OCI-M1 (cell line): ENCODE measurements at regions not wholly inside any gene's neighbourhood (a gene's known extent, or its start where the extent isn't known, plus 50 kb on each side); places are given as distances from the start of the nearest gene placed in this dataset.
"Not testable (repeated sequence)": the region's sequence is repeated elsewhere in the genome, so short reads cannot be mapped to it uniquely, and the experiment has no call there.

ENCODE experiments used
- DNase-seq: peaks from one replicate; lab custom pipeline; 2025; lab: John Stamatoyannopoulos, UW

DNA sequence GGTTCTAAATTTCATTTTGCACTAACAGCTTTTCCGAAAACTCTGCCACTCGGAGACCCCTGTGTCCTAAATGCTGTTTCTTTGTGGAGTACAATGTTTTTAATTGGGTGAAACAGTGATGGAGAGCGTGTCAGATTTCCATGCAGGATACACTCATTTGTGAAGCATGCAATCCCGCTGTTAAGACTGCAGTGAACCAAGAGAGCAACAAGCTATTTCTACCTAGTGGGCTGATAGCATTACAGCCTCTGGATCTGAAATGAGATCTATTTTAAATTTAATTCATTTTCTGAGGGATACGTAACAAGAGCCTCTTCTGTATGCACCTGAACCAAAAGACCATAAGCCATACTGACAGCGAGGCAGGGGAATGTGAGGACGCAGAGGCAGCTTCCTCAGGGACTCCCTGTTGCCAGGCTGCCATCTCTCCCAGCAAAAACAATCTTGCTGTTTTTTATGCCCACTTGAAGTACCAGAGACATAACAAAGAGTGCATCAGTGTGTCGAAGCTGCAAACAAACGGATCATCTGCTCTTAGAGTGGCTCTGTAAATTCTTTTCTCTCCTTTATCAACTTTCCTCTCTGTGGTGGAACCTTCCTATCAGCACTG is 199.9 kb upstream of the COX10 start:
- no peak for DNase-seq

- no peak for DNase-seq
Measured at GRCh38 chr17:13871261-13871660, 198.0 kb upstream of the COX10 start.

DNA sequence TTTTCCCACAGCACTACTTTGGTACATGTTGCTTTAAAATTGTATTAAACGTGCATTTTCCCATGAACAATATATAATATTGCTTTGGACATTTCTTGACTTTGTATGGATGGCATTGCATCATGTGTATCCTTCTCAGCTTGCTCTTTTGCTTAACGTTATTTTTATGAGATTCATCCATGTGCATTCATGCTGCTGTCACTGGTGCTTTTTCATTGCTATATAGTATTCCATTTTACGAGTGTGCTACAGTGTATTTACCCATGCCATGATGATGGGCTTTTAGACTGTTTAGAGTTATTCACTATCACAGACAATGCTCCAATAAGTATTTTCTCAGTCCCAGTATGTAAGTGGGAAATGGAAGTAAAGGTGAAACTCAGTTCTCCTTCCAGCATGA is 195.2 kb upstream of the COX10 start:
- no peak for DNase-seq

- peak; percentile 83 for DNase-seq
Measured at GRCh38 chr17:13874817-13875216, 194.5 kb upstream of the COX10 start.

DNA sequence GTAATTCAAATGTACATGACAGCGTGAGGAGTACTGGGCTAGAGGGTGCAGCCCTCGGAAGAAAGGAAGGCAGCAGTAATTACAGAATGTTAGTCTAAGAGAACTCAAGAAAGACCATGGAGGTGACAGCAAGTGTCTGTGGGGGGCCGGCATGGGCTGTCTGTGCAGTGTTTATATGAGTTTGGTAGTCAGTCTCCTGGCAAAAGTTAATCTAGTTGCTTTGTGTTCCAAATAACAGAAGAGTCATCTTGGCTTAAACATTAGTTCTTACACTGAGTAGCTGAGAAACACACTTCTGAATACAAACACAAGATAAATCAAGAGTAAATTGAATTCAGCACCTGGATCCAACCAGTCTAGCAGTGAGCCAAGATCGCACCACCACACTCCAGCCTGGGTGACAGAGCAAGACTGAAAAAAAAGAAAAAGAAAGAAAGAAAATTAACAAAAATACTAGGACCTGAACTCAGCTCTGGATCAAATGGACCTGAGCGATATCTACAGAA is 189.3 kb upstream of the COX10 start:
- no peak for DNase-seq

- no peak for DNase-seq
Measured at GRCh38 chr17:13883659-13884058, 185.6 kb upstream of the COX10 start.

DNA sequence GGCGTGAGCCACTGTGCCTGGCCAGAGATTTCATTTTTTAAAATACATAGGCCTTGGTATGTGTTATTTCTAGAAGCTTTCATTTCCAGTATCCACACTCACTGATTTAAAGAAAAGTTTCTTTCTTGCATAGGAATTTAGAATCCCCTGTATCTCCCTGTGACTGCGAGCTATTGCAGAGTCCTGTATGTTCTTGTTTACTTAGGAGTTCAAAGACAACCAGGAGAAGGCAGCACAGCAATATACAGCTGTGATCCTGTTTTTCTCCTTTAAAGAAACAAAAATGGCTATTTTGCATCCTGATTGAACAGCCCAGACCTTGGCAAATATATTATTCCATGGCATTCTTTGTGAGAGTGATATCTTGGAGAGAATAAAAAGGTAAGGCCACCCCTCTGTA is 185.0 kb upstream of the COX10 start:
- DNase-seq: no peak

DNA sequence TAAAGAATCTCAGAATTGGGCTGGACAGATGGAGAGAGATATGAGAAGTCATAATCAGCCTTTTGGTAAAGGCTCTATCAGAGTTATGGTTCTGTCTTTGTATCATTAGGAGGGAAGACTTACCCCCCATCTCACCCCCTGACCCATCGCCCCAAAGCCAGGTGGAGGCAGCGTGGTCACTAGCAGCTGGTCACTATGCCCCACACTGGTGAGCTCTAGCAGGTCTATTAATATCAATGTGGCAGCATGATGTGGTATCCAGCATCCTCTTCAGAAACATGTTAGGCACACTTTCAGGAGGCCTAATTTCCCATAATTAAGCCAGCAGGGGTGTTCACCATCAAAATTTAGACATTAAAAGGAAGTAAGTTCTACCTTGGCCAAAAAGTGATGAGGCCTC is 183.8 kb upstream of the COX10 start:
- no peak for DNase-seq

DNA sequence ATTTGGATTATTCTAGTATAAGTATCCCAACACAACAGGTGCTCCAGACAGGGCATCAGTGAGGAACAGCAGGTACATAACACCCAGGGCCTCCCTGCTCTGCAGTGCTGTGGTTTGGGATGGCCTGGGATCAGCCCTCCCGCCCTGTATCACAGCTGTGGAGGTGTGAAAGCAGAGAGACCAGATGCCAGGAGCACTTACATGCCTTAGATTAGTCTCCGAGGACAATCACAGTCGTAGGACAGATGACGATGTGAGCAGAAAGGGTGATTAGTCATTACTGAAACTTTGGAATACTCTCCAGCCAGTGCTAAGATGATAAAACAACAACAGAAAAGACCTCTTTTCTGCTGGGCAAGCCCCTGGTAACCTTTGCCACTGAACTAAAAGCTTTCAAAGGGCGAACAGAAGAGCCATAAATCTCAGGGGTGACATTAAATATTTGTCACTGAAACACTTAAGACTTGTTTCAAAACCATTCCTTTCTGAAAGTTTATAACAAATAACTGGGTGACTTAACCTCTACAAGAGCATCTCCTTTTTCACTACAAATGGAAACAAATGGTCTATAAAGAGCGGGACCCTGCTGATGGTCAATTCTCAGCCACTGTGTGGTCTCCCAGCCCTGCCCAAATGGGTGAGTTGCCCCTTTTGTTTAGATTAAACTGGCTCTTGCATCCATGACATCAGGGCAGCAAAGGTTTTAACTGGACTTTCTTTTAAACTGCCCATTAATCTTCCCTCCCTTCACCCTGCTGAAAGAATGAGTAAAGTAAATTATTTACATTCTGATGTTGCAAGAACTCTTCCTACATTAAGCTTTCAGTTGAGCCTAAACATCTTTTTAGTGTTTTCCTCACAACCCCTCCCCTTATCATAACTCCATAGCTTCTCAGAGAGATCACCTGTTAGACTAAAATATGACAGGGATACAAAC is 183.1 kb upstream of the COX10 start:
- no peak for DNase-seq

DNA sequence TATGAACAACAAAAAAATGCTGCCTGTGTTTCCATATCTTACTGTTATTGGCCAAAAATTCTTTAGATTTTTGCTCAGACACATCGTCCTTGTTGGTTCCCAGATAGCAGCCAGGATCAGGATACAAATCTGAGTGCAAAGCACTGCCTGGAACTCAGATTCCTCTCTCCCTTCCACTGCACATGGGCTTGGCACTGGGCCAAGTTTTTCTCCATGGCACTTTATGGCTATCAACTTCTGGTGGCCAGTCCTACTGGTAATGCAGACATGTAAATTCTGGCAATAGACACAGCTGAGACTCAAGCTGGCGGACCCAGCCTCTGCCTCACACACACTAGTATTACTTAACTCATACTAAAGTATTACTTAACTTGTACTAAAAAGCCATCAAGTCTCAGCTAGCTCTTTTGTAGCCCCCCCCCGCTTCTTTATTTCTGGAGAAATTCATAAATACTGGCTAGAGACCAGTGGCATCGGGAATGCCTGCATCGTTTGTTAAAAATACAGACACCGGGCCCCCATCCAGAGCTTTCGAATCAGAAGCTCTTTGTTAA is 181.2 kb upstream of the COX10 start:
- DNase-seq: peak; percentile 28

DNA sequence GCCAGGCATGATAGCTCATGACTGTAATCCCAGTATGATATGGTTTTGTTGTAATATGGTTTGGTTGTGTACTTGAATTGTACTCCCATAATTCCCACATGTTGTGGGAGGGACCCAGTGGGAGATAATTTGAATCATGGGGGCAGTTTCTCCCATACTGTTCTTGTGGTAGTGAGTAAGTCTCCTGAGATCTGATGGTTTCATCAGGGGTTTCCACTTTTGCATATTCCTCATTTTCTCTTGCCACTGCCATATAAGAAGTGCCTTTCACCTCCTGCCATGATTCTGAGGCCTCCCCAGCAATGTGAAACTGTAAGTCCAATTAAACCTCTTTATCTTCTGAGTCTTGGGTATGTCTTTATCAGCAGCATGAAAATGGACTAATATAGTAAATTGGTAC is 160.3 kb upstream of the COX10 start:
- not testable (repeated sequence) for DNase-seq

- no peak for DNase-seq
Measured at GRCh38 chr17:13909901-13910519, 159.3 kb upstream of the COX10 start.

DNA sequence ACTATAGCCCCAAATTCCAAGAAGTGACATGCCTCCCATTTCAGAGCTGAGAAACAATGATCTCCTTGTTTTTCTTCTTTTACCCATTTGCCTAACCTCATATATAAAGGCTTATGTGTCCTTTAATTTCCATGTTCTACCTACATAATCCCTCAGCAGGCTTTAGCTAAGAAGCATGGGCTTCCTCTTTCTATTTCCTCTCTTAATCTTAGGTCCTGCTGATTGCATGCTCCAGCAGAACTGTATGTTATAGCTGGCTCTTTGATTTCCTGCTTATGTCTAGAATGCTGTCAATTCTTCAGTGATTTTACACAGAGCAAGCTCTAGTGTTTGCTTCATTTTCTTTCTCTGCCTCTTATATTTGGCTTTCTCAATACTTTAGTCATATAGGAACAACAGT is 151.7 kb upstream of the COX10 start:
- peak; percentile 63 for DNase-seq

GRCh38 chr17:13918247-13918646 is 151.1 kb upstream of the COX10 start:
- no peak for DNase-seq

- DNase-seq: peak; percentile 39
Measured at GRCh38 chr17:13919818-13920217, 149.5 kb upstream of the COX10 start.

- peak; percentile 62 for DNase-seq
Measured at GRCh38 chr17:13920413-13920812, 148.9 kb upstream of the COX10 start.

DNA sequence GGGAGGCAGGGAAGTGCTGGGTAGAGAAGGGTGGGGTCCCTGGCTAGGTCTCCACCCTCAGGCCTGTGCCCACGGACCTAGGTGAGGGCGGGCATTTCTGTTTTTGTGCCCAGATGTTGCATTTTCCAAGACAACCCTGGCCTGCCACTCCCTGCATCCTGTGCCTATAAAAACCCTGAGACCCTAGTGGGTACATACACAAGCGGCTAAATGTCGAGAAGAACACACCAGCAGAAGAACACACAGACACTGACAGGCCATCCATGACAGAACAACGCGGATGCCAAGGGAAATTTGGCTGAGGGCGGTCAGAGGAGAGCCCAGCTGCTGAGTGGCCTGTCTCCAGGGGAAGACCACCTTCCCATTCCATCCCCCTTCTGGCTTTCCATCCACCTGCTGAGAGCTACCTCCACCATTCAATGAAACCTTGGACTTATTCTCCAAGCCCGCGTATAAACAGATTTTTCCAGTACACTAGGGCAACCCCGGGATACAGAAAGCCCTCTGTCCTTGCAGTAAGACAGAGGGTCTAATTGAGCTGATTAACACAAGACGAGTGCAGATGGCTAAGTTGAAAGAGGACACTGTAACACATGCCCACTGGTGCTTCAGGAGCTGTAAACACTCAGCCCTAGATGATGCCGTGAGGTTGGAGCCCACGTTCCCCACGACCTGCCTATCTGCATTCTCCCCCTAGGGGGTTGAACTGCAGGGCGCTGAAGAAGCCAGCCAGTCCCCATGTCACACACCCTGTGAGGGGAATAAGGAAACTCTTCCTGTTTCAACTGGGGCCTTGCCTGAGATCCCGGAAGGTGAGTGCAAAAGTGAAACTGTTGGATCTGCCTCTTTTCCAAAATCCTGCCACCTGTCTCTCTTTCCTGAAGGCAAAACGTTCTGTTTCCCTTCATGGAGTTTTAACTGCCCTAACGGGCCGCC is 147.2 kb upstream of the COX10 start:
- no peak for DNase-seq

DNA sequence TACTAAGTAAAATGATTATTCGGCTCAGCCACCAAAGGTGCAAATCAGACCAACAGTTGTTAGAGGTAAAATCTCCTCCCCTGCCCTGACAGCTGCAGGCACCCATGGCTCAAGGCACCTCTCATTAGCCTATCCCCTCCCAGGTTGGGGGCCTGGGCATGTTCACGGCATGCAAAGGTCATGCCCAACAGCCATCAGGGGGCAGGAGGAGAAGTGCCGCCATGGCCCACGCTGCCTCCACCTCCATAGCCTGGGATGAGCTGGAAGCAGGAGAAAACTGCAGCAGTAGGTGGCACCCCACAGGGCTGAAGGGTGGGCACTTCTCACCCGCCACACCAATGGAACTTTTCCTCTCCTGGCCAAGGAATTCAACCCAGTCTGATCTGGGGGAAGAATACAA is 146.4 kb upstream of the COX10 start:
- no peak for DNase-seq

DNA sequence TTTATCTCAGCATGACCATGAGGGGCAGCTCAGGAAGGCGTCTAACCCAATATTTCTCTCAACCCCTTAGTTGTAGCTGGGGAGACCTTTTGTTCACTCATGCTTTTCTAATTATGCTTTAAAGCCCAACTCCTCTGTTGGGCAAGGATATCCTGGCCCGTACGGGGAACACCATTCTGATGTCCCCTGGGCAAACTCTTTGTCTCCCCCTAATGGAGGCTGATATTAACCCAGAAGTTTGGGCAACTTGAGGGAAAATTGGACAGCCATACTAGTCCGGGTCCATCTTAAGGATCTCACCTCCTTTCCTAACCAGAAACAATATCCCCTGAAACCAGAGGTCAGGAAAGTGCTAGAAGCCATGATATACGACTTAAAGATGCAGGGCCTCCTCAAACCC is 143.7 kb upstream of the COX10 start:
- peak; percentile 53 for DNase-seq

GRCh38 chr17:13931111-13931526 is 138.2 kb upstream of the COX10 start:
- peak; percentile 86 for DNase-seq

DNA sequence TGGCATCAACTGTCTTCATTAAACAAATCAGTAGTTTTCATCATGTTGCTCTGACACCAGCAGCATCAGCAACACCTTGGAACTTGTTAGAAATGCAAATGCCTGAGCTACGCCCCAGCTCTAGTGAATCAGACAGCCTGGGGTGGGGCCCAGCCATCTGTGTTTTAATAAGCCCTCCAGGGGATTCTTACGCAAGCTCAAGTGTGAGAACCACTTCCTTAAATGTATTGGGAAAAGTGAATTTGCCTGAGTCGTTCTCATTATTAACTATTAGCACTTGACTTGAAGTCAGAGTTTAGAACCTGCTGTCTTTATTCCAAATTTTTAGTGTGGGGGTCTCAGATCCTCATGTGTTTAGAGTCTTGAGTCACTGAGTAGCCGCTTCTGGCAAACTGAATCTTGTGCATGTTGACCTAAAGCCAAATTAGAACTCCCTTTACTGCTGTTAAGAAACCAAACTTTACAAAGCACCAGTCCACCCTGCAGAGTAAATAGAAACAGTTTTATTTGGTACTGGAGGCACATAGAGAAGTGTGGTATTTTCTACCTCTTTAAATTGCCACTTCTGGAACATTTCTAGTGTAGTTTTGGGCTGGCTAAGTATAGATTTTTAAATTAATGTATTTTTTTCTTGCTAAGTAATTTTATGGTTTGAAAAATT is 137.4 kb upstream of the COX10 start:
- DNase-seq: peak; percentile 47
